ENCODE measurements at regions not wholly inside any gene's neighbourhood (a gene's known extent, or its start where the extent isn't known, plus 50 kb on each side); places are given as distances from the start of the nearest gene placed in this dataset.

GRCh38 chr2:59004621-59005020 lies 763.5 kb upstream of the FANCL start:
- no peaks in the 10 kb centered on the region for H3K36me3 ChIP-seq (ENCODE audit: insufficient read depth, low read length)
- H3K27me3 ChIP-seq (ENCODE audit: insufficient read depth, low read length) = no peaks in the 10 kb centered on the region
- no peaks in the 10 kb centered on the region for H3K79me2 ChIP-seq (ENCODE audit: insufficient read depth, low read length)
- TF ChIP-seq CTCF (IDR thresholded peaks at IDR 0.05; ENCODE audit: extremely low read depth, low read depth, low read length) = no peak
- DNase-seq (ENCODE audit: insufficient read length, low spot score, missing footprints) = no peak
- H3K9me3 ChIP-seq (ENCODE audit: low read depth, low read length) = peaks cover 3% of the 10 kb centered on the region
- no peak overlapping the region for H3K27ac ChIP-seq (ENCODE audit: low read depth, low read length)
- H3K4me2 ChIP-seq (ENCODE audit: insufficient read depth, low read length) = no peak overlapping the region
- no peaks in the 10 kb centered on the region for H4K20me1 ChIP-seq (ENCODE audit: insufficient read depth, low read length)
- H3K4me3 ChIP-seq (ENCODE audit: insufficient read depth, low read length) = no peak overlapping the region
- no peaks in the 10 kb centered on the region for H3K4me1 ChIP-seq (ENCODE audit: insufficient read depth, low read length)
- H2AFZ ChIP-seq (ENCODE audit: low read length) = no peak overlapping the region

GRCh38 chr2:59000796-59001195 lies 759.7 kb upstream of the FANCL start:
- no peak overlapping the region for H3K4me3 ChIP-seq (ENCODE audit: insufficient read depth, low read length)
- no peaks in the 10 kb centered on the region for H3K4me1 ChIP-seq (ENCODE audit: insufficient read depth, low read length)
- H3K9me3 ChIP-seq (ENCODE audit: low read depth, low read length) = peaks cover 3% of the 10 kb centered on the region
- DNase-seq (ENCODE audit: insufficient read length, low spot score, missing footprints) = no peak
- H3K27me3 ChIP-seq (ENCODE audit: insufficient read depth, low read length) = no peaks in the 10 kb centered on the region
- no peaks in the 10 kb centered on the region for H3K36me3 ChIP-seq (ENCODE audit: insufficient read depth, low read length)
- no peak overlapping the region for H2AFZ ChIP-seq (ENCODE audit: low read length)
- H3K79me2 ChIP-seq (ENCODE audit: insufficient read depth, low read length) = no peaks in the 10 kb centered on the region
- H4K20me1 ChIP-seq (ENCODE audit: insufficient read depth, low read length) = no peaks in the 10 kb centered on the region
- TF ChIP-seq CTCF (IDR thresholded peaks at IDR 0.05; ENCODE audit: extremely low read depth, low read depth, low read length) = no peak
- no peak overlapping the region for H3K27ac ChIP-seq (ENCODE audit: low read depth, low read length)
- H3K4me2 ChIP-seq (ENCODE audit: insufficient read depth, low read length) = no peak overlapping the region

- Histone ChIP-seq H2AFZ (ENCODE audit: low read length) (no peak overlapping the region), H3K9me3 (ENCODE audit: low read depth, low read length) (no peaks in the 10 kb centered on the region), H3K4me2 (ENCODE audit: insufficient read depth, low read length) (no peak overlapping the region), H3K79me2 (ENCODE audit: insufficient read depth, low read length) (no peaks in the 10 kb centered on the region), H3K4me3 (ENCODE audit: insufficient read depth, low read length) (no peak overlapping the region), H3K4me1 (ENCODE audit: insufficient read depth, low read length) (no peaks in the 10 kb centered on the region), H4K20me1 (ENCODE audit: insufficient read depth, low read length) (no peaks in the 10 kb centered on the region), H3K27me3 (ENCODE audit: insufficient read depth, low read length) (no peaks in the 10 kb centered on the region), H3K36me3 (ENCODE audit: insufficient read depth, low read length) (no peaks in the 10 kb centered on the region), H3K27ac (ENCODE audit: low read depth, low read length) (no peak overlapping the region)
- DNase-seq (ENCODE audit: insufficient read length, low spot score, missing footprints) = no peak
- TF ChIP-seq CTCF (IDR thresholded peaks at IDR 0.05; ENCODE audit: extremely low read depth, low read depth, low read length) = no peak
Observed at GRCh38 chr2:58992062-58992706, 751.1 kb upstream of the FANCL start.

GRCh38 chr2:58991357-58991756 lies 750.2 kb upstream of the FANCL start:
- H3K36me3 ChIP-seq (ENCODE audit: insufficient read depth, low read length) = no peaks in the 10 kb centered on the region
- H3K4me2 ChIP-seq (ENCODE audit: insufficient read depth, low read length) = no peak overlapping the region

More at GRCh38 chr2:58991357-58991756, 750.2 kb upstream of the FANCL start:
- Histone ChIP-seq H3K27ac (ENCODE audit: low read depth, low read length) (no peak overlapping the region), H3K79me2 (ENCODE audit: insufficient read depth, low read length) (no peaks in the 10 kb centered on the region), H4K20me1 (ENCODE audit: insufficient read depth, low read length) (no peaks in the 10 kb centered on the region), H3K9me3 (ENCODE audit: low read depth, low read length) (no peaks in the 10 kb centered on the region), H2AFZ (ENCODE audit: low read length) (no peak overlapping the region), H3K4me3 (ENCODE audit: insufficient read depth, low read length) (no peak overlapping the region), H3K4me1 (ENCODE audit: insufficient read depth, low read length) (no peaks in the 10 kb centered on the region), H3K27me3 (ENCODE audit: insufficient read depth, low read length) (no peaks in the 10 kb centered on the region)
- TF ChIP-seq CTCF (IDR thresholded peaks at IDR 0.05; ENCODE audit: extremely low read depth, low read depth, low read length) = no peak
- DNase-seq (ENCODE audit: insufficient read length, low spot score, missing footprints) = no peak

Measured in osteoblast (primary cell).